T-helper 2 cell treated with Interferon-gamma antibody and Interleukin-4, amounts not matched to agents 5 μg/mL and 100 μg/mL, for 36 hours (primary cell): ENCODE measurements at regions not wholly inside any gene's neighbourhood (a gene's known extent, or its start where the extent isn't known, plus 50 kb on each side); places are given as distances from the start of the nearest gene placed in this dataset.

ENCODE experiments used
- DNase-seq: peaks from one replicate; pipeline ENCODE4 v3.0.0; 2021; ENCODE audit warnings: low spot score
- H3K27ac Mint-ChIP-seq: one replicate; pipeline ENCODE4 v1.8.0; 2021; ENCODE audit warnings: mild to moderate bottlenecking, mixed read lengths
- H3K27me3 Mint-ChIP-seq: one replicate; pipeline ENCODE4 v1.8.0; 2021; ENCODE audit warnings: low read depth, mixed read lengths
- H3K36me3 Mint-ChIP-seq: one replicate; pipeline ENCODE4 v1.8.0; 2021; ENCODE audit warnings: low read depth, mixed read lengths
- H3K4me1 Mint-ChIP-seq: one replicate; pipeline ENCODE4 v1.8.0; 2021; ENCODE audit warnings: low read depth, mixed read lengths
- H3K4me3 Mint-ChIP-seq: one replicate; pipeline ENCODE4 v1.8.0; 2022; ENCODE audit warnings: mild to moderate bottlenecking, moderate library complexity, mixed read lengths
- H3K9me3 Mint-ChIP-seq: one replicate; pipeline ENCODE4 v1.8.0; 2021; ENCODE audit warnings: mixed read lengths

DNA sequence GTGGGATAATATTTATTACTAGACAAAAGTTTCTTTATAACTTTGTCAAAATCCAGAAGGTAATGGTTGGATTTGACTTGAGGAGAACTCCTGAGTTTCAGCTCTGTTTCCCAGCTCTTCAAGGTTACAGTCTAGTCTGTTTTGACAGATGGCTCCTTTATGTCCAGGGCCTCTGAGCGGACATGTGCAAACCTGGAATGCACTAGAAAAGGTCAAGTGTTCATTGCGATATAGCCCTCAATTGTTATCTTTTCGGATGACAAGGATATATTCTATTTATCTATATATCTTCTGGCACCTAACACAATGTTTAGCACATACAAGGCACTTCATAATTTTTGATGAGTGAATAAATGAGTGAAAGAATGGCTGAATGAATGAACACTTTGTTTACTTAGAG lies 513.2 kb upstream of the GOLIM4 start:
- no peaks in the 10 kb centered on the region for H3K36me3 Mint-ChIP-seq
- no peaks in the 10 kb centered on the region for H3K27me3 Mint-ChIP-seq
- DNase-seq: no peak
- H3K4me1 Mint-ChIP-seq: no peaks in the 10 kb centered on the region
- H3K27ac Mint-ChIP-seq: no peak overlapping the region
- no peaks in the 10 kb centered on the region for H3K9me3 Mint-ChIP-seq
- no peak overlapping the region for H3K4me3 Mint-ChIP-seq

DNA sequence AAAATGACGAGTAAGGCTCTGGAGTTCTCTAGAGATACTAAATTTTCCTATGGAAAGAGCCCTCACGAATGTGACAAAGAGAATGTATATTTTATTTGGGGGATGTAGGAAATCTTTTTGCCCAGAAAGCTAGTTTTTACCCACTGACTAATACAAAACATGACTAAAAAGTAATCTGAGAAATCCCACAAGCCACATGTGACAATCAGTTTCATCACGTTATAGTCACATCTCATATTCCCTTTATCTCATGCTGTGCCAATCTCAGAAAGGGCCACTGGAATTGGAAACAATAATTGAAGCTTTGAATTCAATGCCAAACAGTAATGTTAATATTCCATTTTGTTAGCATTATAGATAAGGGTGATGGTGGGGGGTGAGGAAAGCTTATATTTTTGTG lies 509.0 kb upstream of the GOLIM4 start:
- Mint-ChIP-seq H3K4me1 (no peaks in the 10 kb centered on the region), H3K27me3 (no peaks in the 10 kb centered on the region), H3K27ac (no peak overlapping the region), H3K9me3 (no peaks in the 10 kb centered on the region), H3K36me3 (no peaks in the 10 kb centered on the region), H3K4me3 (no peak overlapping the region)
- DNase-seq: no peak

DNA sequence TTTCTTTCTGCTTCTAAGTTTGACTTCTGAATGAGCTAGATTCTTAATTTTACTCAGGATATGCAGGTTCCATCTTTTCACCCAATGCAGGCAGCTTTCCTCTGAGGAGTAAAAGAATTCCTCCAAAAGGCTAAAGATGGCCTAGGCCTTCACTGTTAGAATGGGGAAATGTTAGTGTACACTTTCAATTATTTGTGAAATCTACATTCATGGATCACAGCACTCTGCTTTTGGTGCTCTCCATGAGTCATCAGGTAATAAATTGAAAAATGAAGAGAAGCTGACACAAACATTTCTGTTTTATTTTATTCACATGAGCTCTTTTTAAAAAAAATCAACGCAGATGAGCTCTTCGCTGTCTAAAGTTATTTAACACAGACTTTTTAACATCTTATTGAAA lies 502.5 kb upstream of the GOLIM4 start:
- H3K36me3 Mint-ChIP-seq: no peaks in the 10 kb centered on the region
- DNase-seq: no peak
- no peaks in the 10 kb centered on the region for H3K27me3 Mint-ChIP-seq
- H3K9me3 Mint-ChIP-seq: no peaks in the 10 kb centered on the region
- H3K4me3 Mint-ChIP-seq: no peak overlapping the region
- H3K4me1 Mint-ChIP-seq: no peaks in the 10 kb centered on the region
- H3K27ac Mint-ChIP-seq: no peak overlapping the region

DNA sequence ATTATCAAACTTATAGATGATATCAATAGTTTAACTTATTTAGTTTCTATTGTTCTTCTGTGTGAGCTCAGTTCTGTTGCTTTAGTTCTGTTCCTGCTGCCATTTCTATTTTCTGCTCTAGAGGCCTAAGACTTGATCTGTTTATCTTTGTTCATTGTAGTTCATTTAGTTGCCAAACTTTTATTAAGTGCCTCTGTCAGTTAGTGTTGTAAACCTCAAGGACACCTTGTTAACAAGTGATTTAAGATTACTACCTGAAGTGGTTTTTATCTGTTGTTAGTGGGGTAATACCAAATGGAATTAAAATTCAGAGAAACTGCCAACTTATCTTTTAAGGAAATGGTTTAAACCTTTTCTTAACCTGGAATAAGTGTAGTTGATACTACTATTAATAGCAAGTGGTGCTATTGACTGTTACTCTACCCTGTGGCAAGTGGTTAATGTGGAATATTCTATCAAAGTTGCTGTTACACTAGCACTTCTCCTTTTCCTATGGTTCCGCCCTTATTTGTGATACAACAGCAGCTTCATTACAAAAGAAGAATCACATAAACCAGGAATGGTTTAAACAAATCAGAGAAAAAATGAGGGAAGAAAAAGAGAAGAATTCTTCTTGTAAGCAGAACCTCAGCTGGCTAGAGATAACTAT lies 500.6 kb upstream of the GOLIM4 start:
- no peaks in the 10 kb centered on the region for H3K27me3 Mint-ChIP-seq
- H3K4me3 Mint-ChIP-seq: no peak overlapping the region
- no peak overlapping the region for H3K27ac Mint-ChIP-seq
- no peaks in the 10 kb centered on the region for H3K36me3 Mint-ChIP-seq
- DNase-seq: no peak
- no peaks in the 10 kb centered on the region for H3K4me1 Mint-ChIP-seq
- no peaks in the 10 kb centered on the region for H3K9me3 Mint-ChIP-seq

DNA sequence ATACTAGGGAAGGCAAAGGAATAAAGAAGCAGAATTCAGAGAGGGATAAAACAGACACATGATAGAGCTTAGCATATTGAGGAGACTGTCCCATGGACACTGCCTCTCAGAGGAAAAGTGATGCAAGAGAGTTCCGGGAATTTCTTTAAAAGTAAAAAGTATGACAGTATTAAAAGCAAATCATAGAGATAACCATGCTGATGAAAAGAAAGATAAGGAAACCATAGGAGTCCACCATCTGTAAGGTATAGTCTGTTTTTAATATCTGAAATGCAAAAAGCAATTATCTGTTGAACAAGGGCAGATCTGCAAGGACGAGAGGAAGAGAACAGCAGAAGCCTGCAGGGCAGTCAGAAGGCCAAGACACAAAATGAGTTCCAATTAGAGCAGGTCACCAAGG lies 495.9 kb upstream of the GOLIM4 start:
- H3K9me3 Mint-ChIP-seq: no peaks in the 10 kb centered on the region
- H3K27me3 Mint-ChIP-seq: no peaks in the 10 kb centered on the region
- no peak overlapping the region for H3K27ac Mint-ChIP-seq
- no peak overlapping the region for H3K4me3 Mint-ChIP-seq
- no peaks in the 10 kb centered on the region for H3K4me1 Mint-ChIP-seq
- H3K36me3 Mint-ChIP-seq: no peaks in the 10 kb centered on the region
- DNase-seq: no peak

DNA sequence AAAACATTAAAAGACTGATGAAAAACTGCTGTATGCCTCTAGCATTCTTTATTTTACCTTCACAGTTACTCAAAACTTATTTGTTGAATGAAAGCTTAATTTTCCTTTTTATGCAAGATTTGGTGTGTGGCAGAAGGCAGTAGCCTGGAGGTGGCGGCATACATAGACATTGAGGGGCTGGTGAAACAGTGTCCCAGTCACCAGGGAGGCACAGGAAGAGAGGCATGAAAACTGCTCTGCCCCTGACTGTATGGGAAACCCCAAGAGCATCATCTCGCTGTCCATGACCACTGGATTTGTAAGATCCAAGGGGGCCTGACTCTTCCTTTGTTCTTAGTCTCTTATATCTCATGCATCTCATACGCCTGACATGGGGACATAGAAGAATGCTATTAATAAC lies 493.7 kb upstream of the GOLIM4 start:
- H3K4me1 Mint-ChIP-seq: no peaks in the 10 kb centered on the region
- H3K27ac Mint-ChIP-seq: no peak overlapping the region
- no peaks in the 10 kb centered on the region for H3K9me3 Mint-ChIP-seq
- H3K27me3 Mint-ChIP-seq: no peaks in the 10 kb centered on the region
- no peak overlapping the region for H3K4me3 Mint-ChIP-seq
- no peak for DNase-seq
- no peaks in the 10 kb centered on the region for H3K36me3 Mint-ChIP-seq

DNA sequence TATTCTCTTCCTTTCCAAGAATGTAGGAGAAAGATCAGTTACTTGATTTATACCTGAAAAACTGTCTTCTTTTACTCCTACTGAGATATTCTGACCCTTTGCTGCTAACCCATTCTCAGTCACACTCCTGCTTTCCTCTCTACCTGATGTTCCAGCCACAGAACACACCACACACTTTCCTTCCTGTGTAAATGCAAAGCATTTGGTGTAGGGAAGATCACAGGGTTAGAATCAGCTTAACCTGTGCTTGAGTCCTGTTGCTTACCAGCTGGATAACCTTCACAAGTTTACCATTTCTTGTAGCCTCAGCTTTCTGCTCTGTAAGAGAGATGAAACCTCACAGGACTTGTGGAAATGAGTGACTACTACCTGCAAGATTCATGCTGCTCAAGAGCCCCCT lies 489.8 kb upstream of the GOLIM4 start:
- H3K27me3 Mint-ChIP-seq: no peaks in the 10 kb centered on the region
- DNase-seq: no peak
- H3K36me3 Mint-ChIP-seq: no peaks in the 10 kb centered on the region
- H3K4me1 Mint-ChIP-seq: no peaks in the 10 kb centered on the region
- no peaks in the 10 kb centered on the region for H3K9me3 Mint-ChIP-seq
- no peak overlapping the region for H3K27ac Mint-ChIP-seq
- H3K4me3 Mint-ChIP-seq: no peak overlapping the region

DNA sequence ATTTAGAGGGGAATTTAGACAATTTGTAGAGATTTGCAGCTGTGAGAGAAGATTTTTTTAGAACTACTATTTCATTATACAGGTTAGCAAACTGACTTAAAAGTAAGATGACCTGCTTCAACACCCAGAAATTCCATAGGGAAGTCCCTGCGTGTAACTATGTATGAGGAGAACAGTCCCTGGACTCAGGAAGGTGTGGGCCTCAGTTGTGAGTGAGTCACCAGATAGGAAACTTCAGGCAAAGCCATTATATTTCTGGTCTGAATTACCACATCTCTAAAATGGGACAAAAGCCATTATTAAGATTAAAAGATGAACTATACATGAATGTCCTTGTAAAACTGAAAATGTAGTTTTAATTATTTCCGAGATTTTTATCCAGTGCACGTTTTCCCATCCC lies 488.3 kb upstream of the GOLIM4 start:
- H3K4me1 Mint-ChIP-seq: no peaks in the 10 kb centered on the region
- DNase-seq: no peak
- H3K4me3 Mint-ChIP-seq: no peak overlapping the region
- no peaks in the 10 kb centered on the region for H3K36me3 Mint-ChIP-seq
- no peaks in the 10 kb centered on the region for H3K27me3 Mint-ChIP-seq
- no peaks in the 10 kb centered on the region for H3K9me3 Mint-ChIP-seq
- no peak overlapping the region for H3K27ac Mint-ChIP-seq

DNA sequence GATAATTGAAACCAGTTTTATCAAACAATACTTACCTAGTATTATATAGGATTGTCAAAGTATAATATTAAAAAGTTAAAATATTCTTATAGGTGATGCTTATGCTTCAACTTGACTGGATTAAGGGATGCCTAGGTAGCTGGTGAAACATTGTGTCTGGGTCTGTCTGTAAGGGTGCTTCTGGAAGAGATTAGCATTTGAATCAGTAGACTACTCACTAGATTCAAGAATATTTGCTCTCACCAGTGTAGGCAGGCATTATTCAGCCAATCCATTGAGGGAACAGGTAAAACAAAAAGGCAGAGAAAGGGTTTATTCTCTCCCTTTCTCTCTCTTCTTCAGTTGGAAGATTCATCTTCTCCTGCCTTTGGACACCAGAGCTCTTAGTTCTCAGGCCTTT lies 486.8 kb upstream of the GOLIM4 start:
- H3K9me3 Mint-ChIP-seq: no peaks in the 10 kb centered on the region
- no peaks in the 10 kb centered on the region for H3K36me3 Mint-ChIP-seq
- H3K27me3 Mint-ChIP-seq: no peaks in the 10 kb centered on the region
- no peak overlapping the region for H3K27ac Mint-ChIP-seq
- no peak for DNase-seq
- H3K4me1 Mint-ChIP-seq: no peaks in the 10 kb centered on the region
- H3K4me3 Mint-ChIP-seq: no peak overlapping the region

DNA sequence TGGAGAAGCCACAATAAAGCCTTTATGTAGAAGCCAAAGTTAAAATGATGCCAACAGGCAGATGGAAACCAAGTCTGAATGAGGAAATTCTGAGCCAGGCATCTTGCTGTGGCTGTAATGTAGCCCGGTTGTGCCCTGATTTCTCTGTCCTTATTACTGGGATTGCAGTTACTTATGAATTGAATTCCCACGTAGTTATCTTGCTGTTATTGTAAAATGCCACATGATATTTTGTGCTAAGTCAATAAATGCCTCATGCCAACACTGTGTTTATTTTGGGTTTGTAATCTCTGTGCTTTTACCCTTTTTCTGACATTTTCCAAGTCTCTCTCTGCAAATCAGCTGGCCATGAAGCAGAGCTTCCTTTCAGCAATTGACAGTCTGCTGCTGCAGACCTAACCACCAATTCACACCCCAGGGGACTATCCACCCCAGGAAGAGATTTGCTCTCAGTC lies 486.1 kb upstream of the GOLIM4 start:
- Mint-ChIP-seq H3K9me3 (no peaks in the 10 kb centered on the region), H3K4me3 (no peak overlapping the region), H3K4me1 (no peaks in the 10 kb centered on the region), H3K27ac (no peak overlapping the region), H3K27me3 (no peaks in the 10 kb centered on the region), H3K36me3 (no peaks in the 10 kb centered on the region)
- no peak for DNase-seq

DNA sequence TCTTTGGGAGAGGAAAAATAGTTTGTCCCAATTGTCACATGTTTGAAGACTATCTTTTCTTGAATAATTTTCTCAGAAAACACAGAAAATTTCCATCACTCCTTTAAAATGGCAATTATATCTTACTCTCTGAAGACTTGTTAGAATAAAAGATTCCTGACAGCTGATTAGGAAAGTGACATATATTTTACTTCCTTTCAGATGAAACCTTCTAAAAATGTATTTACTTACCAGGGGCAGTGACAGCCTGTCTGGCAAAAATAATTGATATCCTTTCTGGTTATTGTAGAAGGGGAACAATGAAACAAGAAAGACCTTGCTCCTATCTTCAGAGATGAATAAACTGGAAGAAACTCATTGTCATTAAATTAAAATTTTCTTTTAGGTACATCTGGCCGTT lies 483.3 kb upstream of the GOLIM4 start:
- Mint-ChIP-seq H3K27ac (no peak overlapping the region), H3K4me3 (no peak overlapping the region), H3K9me3 (no peaks in the 10 kb centered on the region), H3K36me3 (no peaks in the 10 kb centered on the region), H3K27me3 (no peaks in the 10 kb centered on the region), H3K4me1 (no peaks in the 10 kb centered on the region)
- no peak for DNase-seq

DNA sequence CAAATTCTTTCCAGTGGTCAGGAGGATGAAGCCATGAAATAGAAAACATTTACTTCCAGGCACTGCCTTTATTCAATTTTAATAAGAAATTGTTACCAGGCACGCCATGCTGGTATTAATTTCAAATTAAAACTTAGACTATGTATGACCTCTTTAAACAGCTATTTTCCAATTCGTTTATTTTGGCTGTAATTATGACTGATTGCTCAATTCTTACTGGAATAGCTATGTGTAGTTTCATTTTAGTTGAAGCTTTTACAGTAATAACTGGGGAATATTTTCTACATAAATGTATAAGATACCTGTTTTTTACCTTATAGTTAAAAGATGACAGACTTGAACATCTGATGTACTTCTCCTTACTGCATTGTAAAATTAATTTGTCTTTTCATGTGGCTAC lies 480.0 kb upstream of the GOLIM4 start:
- H3K36me3 Mint-ChIP-seq: no peaks in the 10 kb centered on the region
- H3K4me3 Mint-ChIP-seq: no peak overlapping the region
- DNase-seq: no peak
- H3K27me3 Mint-ChIP-seq: no peaks in the 10 kb centered on the region
- no peaks in the 10 kb centered on the region for H3K4me1 Mint-ChIP-seq
- H3K27ac Mint-ChIP-seq: no peak overlapping the region
- H3K9me3 Mint-ChIP-seq: no peaks in the 10 kb centered on the region

DNA sequence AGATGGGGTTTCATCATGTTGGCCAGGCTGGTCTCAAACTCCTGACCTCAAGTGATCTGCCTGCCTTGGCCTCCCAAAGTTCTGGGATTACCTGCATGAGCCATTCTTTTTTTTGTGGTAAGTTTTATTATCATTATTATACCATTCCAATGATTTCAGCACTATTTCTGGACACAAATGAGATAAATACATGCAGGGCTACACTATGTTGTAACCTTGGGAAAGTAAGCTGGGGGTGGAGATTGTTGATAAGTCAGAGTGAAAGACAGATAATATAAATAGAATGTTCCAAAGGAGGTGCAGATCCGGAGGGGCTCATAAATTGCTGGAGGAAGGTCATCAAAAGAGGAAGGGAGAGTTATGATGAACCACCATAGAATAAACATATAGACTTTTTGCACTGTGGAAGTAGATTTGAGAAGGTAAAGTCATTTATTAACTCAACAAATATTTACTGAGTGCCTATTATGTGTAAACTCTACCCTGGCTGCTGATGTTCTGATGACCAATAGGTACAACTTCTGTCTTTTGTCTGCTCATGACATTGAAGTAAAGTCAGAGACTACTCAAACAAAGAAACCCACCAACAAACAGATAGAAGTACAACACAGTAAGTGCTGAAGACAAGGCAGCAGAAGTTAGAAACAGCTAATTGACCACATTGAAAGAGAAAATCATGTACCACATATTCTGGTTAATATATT lies 478.9 kb upstream of the GOLIM4 start:
- H3K36me3 Mint-ChIP-seq: no peaks in the 10 kb centered on the region
- no peak overlapping the region for H3K4me3 Mint-ChIP-seq
- no peaks in the 10 kb centered on the region for H3K27me3 Mint-ChIP-seq
- no peak overlapping the region for H3K27ac Mint-ChIP-seq
- no peaks in the 10 kb centered on the region for H3K4me1 Mint-ChIP-seq
- no peaks in the 10 kb centered on the region for H3K9me3 Mint-ChIP-seq
- no peak for DNase-seq

DNA sequence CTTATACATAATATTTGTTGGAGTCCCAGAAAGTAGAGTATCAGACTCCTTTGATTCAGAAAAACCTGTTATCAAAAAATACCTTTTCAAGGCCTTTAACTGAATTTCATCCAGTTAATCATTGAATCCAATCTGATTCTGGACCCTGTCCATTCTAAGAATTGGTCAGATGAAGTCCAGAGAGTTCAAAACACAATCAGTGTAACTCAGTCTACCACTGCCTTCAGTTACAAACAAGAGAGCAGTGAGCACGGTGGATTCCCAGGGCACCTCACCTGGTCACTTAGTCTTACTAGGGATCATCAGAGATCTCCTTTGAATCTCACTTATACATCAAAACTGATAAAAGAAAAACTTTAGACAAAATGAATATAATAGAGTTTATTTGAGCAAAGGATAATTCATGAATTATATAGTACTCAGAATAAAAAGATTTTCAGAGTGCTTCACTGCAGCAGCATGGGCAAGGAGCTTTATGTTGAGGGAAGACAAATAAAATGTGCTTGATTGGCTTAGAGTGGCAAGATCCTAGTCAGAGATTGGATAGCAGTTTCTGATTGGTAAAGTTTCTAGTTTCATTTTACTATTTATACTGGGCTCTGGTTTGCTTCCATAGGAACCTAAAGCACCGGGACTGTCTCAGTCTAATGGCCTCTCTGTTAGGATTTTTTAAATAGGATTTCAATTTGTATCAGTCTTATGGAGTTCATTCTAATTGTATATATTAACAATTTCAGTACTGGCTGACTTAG lies 474.9 kb upstream of the GOLIM4 start:
- no peak for DNase-seq
- Mint-ChIP-seq H3K27ac (no peak overlapping the region), H3K9me3 (no peaks in the 10 kb centered on the region), H3K4me3 (no peak overlapping the region), H3K36me3 (no peaks in the 10 kb centered on the region), H3K4me1 (no peaks in the 10 kb centered on the region), H3K27me3 (no peaks in the 10 kb centered on the region)
